Lung microvascular endothelial cell (primary cell): ENCODE measurements at regions not wholly inside any gene's neighbourhood (a gene's known extent, or its start where the extent isn't known, plus 50 kb on each side); places are given as distances from the start of the nearest gene placed in this dataset.

Experiments
- DNase-seq, 2 donors: peaks; one replicate each; pipeline versions ENCODE4 v3.0.0 to v3.0.0-alpha.2; 2010; ENCODE audit warnings: low read depth in 2 of 2

DNA sequence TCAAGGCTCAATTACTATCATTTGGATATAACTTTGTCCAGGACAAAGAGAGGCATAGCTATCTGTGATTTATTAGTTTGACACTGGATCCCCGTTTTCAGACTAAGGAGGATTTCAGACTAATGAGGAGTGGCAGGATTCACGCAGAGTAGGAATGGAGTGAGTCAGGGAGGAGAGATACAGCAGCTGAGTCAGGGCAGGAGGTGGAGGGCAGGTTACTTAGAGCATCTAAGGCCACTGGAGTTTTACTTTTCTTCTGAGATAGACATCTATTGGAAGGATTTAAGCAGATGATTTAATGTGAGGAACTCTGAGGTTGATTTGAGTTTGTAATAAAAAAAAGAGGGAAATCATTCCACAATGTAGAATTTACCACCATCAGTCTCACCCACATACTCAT lies 110.6 kb downstream of the RPIA start:
- DNase-seq = peak in 1 of 2 donors; percentile 17

DNA sequence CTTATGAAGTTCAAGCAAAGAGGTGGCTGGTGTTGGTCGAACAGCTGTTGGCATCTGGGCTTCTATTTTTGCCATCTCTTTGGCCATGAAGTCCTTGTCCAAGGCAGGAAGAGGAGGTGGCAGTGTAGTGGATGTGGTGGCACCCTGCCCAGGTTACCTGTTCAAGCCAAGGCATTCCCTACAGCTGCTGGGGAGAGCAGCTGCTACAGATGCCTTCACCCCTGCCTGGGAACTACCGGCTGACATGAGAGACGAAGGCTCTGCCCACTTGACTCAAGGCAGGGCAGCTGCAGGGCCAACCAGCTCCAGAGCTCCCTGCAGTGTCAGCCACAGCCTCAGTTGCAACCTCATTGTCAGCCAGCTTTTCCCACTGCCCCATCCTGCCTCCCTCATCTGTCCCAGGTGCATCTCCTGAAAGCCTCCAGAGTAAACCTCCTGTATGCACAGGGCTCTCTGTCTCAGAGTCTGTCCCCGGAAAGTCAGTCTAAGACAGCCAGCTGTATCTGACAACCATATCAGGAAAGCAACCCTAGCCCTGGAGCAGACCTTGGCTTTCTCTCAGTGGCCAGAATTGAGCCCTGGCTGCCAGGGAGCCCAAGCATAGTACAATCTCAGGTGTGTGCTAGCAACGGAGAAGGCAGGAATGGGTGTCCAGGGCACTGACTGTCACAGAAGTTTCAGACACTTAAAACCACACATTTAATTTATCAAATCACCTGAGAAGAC lies 115.9 kb downstream of the RPIA start:
- no peak for DNase-seq

DNA sequence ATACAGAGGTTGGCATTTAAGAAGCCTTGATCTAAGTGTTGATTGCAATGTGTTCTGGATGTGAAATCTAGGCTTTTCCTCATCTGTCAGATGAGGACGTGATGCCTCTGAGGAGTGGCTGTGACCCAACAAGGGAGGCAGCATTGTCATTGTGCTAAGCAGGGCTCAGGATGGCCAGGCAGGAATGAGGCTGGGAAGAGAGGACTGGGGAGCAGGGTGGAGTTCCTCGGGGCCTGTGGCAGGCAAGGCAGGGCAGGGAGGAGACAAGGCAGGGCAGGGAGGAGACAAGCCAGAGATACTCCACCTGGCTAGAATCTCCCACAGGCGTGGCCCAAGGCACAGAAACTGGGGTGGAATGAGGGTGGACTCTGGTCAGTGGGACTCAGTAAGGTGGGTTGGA lies 116.6 kb downstream of the RPIA start:
- DNase-seq = no peak

DNA sequence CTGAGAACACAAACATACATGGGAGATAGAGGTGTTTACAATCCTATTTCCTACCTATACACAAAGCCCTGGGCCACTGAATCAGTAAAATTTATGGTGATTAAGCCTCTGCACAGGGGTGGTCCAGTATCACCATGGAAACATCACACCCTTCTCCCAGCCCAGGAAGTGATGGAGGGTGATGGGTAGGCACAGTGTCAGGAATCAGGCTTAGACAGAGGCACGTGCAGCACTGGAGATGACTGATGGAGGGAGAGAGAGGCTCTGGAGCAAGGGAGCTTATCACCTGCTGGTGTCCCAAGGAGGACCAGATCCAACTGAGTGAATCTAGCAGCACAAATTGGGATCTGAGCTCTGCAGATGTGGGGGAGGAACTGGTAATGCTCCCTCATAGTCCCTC lies 117.2 kb downstream of the RPIA start:
- DNase-seq = peak in 1 of 2 donors; percentile 6

DNA sequence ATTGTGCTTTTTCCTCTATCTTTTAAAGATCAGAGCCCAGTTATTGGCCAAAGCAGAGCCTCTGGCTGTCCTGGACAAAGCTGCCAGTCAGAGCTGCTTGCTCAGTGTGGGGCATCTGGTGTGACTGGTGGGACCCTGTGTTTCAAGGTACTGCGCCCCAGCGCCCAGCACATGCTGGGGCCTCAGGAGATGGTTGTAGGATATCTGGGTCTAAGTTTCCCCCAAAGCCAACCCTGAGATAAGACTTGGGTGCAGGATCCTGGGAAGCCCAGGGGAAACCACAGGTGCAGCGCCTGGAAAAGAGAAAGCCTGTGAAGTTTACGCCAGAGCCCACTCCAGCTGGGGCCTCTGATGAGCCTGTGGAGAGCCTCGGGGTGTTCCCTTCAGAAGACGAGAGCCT lies 117.7 kb downstream of the RPIA start:
- DNase-seq = no peak

DNA sequence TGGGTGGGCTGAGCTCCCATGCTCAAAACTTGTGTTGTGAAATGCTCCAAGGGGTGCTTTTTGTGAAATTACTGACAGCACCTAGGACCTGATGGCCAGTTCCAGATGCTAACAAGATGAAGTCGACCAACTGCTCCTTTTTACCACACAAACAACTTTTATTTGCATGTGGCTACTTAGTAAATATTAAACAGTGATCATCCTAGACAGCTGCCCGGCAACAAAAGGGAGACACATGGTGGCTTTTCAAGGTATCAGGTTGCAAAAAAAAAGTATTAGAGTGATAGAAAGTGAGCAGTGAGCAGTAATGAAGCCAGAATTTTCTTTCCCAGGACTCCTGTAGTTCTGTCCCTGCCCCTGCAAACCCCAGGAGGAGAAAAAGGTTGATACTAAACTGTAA lies 118.5 kb downstream of the RPIA start:
- DNase-seq = no peak

DNA sequence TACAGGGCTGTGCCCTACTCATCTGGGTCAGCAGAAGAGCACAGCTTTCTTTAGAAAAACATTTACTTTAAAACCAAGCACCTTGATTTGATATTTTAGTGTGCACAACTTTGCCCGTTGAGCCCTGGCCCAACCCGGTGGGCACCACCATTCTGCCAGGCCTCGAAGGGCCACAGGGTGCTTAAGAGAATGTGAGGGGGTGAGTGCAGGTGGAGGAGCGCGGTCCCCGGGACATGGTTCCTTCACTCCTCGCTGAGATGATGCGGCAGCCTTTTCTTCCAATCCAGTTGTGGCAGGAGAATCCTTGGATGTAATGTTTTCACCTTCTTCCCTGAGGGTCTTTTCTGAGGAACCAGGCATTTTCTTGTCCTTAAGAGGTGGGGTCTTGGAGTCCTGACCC lies 119.0 kb downstream of the RPIA start:
- no peak for DNase-seq

DNA sequence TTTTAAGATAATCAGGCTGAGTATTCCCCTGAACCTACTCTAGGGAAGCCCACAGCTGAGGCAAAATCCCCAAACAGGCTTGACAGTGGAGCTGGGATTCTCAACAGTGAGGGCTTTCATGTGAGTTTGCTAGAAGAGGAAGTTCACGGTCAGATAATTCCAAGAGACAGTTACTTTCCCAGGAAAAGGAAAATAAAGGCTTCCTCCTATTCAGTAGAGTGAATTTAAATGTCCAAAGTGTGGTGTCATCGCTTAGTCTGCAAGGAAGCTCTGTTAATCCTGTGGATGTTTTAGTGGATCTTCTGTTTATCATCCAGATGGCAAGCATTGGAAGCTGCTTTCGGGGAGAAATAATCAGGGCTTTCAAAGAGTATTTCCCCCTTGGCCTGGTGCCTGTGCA lies 119.8 kb downstream of the RPIA start:
- peak; percentile 46 to 78 for DNase-seq

DNA sequence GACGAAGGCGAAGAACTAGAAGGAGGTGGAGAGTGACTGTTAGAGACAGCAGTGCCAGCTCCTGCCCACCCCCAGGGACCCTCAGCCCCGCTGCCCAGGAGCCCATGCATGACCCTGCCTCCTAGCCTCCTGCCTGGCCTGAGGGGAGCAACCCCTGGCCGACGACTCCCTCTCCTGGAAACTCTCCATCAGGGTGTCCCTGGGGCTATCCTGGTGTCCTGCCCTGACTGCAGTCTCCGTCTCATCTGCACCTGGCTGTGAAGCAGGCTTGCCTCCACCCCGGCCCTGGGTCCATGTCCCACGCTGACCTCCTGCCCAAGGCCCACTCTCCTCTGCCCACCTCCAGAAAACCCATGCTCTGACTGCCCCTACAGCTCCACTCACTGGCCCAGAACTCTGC lies 120.2 kb downstream of the RPIA start:
- no peak for DNase-seq

DNA sequence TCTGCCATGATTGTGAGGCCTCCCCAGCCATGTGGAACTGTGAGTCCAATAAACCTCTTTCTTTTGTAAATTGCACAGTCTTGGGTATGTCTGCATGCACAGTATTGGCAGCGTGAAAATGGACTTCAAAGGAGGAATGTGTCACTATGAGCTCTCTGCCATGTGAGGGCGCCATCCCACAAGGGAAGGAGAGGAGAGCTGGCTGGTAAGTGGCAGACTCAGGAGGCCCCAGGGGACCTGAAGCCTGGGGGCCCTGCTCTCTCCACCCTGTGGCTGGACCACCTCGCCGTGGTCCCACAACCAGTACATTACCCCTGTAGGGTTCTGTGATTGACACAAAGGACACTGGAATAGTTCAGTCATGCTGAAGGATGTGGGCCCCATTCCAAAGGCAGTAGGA lies 122.1 kb downstream of the RPIA start:
- DNase-seq = peak; percentile 66 to 71

DNA sequence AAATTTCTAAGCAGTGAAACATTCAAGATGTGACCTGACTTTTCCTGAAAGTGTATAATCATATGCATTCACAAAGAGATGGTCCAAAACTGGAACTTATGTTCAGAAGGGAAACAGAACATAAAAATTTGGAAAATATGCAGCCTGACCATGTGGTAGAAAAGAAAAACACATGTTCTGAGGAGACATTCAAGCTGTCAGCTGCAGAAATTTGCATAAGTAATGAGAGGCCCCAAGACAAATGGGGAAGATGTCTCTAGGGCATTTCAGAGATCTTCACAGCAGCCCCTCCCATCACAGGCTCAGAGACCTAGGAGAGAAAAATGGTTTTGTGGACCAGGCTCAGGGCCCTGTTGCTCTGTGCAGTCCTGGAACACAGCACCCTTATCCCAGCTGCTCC lies 123.8 kb downstream of the RPIA start:
- no peak for DNase-seq

DNA sequence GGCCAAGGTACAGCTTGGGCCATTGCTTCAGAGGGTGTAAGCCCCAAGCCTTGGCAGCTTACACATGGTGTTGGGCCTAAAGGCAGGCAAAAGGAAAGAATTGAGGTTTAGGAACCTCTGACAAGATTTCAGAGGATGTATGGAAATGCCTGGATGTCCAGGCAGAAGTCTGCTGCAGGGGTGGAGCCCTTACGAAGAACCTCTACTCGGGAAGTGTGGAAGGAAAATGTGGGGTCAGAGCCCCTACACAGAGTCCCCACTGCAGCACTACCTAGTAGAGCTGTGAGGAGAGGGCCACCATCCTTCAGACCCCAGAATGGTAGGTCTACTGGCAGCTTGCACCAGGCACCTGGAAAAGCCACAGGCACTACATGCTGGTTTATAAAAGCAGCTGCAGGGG lies 124.2 kb downstream of the RPIA start:
- no peak for DNase-seq

DNA sequence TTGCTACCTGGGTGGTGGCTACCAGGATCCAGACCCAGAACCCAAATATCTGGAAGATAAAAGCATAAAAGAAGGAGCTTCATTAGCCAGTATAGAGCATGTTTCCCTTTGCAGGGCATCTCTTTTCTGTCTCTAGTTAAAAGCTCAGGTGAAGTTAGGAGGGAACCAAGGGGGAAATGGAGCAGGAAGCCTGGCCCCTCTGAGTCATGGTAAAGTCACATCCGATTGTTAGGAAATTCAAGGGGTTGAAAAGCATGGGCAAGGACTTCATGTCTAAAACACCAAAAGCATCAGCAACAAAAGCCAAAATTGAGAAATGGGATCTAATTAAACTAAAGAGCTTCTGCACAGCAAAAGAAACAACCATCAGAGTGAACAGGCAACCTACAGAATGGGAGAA lies 126.9 kb downstream of the RPIA start:
- peak; percentile 72 to 85 for DNase-seq

DNA sequence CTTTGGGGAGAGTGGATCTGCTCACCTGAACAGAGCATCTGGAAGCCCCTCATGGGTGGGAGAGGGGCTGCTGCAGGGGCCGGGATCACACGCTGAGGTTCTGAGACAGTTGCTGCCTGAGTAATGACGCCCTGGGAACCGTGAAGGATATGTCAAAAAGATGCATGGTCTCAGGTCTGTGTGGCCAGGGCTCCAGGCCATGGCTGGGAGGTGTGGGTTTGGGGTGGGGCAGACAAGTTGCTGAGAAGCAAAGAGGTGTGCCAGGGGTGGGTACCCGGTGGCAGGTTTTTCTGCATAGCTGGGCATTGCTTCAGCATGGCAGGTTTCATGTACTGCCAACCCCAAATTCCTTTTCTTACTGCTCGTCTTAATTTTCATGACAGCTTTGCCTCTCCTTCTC lies 133.5 kb downstream of the RPIA start:
- no peak for DNase-seq

DNA sequence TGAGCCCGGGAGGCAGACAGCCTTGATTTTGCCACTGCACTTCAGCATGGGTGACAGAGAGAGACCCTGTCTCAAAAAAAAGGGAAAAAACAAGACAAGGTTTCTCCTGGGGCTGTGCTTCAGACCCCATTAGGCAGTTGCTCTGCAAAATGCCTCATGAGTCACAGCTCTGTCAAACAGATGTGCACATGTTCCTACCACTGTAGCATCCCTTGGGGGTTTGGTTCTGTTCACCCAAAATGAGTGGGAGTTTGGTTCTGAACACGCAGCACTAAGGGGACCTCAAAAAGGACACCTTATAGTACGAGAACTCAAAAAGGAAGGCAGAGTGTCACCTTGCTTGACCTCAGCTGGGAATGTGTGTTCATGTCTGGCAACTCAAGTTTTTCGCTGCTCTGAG lies 134.9 kb downstream of the RPIA start:
- DNase-seq = no peak

DNA sequence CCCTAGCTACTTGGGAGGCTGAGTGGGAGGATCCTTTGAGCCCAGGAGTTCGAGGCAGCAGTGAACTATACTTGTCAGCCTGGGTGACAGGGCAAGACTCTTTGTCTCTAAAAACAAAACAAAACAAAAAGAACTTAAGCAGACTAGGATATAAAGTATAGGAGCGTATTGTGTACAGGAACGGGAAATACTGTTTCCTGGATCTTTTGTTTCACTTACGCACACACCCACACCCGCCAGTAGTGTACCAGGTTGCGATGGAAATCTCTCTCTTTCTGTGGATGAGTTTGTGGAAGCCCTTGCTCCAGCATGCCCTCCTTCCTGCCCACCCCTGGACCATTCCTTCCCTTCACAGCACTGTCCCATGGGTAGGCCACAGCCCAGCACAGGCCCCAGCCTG lies 136.3 kb downstream of the RPIA start:
- peak; percentile 84 to 88 for DNase-seq

DNA sequence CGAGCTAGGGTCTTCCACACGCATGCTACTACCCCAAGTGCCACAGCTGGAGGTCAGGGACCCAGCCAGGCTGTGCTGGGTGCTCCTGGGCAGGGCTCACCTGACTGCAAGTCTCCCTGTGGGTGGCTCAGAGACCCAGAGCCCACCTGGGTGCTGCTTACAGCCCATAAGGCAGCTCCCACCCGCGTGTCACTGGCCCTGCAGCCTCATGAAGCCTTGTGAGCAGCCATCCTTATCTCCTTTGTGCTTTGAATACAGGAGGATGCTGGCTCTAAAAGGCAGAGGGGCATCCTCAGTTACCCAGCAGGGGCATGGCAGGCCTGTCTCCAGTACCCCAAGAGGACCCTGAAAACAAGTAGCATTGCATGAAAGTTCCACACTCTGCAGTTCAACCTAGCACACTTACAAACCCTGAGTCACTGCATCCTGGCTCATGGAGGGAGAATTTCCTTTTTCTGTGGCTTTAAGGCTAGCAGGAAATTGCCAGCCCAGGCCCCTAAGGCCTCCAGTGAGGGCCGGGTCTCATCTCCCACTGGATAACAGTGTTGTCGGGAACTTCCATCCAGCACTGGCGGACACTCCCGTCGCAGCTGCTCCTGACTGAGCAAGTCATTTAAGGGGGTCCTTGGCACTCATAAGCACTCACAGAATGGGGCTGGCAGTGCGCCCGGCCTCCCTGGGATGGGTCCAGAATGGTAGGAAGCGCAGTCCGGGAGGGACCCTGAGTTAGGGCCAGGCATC lies 137.1 kb downstream of the RPIA start:
- peak; percentile 86 to 89 for DNase-seq

DNA sequence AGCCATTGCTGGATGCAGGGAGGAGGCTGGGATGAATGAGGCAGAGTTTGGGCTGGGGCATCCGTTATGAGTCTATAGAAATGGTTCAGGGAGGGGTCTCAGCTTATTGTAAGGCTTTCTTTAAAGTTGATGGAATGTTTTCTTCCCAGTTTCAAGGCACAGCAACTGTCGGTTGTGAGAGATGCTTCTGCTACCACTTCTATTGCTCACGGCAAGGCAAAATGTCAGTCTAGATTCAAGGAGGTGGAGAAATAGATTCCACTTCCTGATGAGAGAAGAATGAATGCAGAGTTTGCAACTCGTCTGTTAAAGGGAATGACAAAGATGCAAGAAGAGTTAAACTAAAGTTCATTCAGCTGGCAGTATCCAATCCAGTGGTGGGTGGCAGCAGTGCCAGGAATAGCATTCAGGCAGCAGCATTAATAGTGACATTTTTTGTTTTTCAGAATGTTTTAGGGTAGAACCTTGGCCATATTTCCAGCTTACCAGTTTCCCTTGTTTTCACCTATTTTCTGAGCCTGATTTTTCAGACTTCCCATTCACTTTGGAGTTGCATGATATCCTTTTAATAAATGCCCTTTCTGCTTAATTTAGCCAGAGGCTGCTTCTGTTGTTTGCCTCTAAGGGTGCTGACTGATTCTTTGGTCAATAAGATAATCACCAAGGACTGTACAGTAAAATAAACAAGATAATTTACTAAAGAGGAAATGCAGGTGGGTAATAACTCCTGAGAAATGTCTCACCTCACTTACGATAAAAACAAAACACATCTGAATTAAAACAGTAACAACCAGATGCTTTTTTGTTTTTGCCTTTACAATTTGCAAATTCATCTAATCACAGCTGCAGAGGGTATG lies 138.4 kb downstream of the RPIA start:
- DNase-seq = no peak

DNA sequence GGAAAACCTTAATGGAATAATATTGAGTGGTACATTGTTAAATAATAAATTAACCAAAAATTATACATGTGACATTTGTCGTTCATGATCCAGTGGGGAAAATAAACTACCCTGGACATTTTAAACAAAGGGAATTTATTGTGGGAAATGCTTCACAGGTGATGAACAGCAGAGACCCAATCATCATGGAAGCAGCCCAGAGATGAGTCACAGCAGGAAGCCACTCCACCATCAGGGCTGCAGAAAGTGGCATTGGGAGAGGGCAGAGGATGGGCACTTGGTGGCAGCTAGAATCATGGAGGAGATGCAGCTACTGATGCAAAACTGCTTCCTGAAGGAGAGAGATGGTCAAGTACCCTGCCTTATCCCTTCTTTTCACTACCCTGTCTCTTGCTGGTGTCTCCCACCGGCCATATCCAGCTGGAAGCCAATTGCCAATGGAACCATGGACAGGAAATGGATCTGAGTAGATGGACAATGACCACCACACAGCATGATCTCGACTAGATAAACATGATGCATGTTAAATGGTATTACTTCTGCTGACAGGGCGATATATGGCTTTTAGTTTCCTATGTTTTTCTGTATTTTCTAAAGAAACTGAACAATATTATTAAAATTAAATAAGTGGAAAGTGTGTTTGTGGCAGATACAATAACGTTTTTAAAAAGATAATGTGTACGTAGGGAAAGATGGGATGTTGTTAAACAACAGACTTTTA lies 139.8 kb downstream of the RPIA start:
- peak in 1 of 2 donors; percentile 22 for DNase-seq

DNA sequence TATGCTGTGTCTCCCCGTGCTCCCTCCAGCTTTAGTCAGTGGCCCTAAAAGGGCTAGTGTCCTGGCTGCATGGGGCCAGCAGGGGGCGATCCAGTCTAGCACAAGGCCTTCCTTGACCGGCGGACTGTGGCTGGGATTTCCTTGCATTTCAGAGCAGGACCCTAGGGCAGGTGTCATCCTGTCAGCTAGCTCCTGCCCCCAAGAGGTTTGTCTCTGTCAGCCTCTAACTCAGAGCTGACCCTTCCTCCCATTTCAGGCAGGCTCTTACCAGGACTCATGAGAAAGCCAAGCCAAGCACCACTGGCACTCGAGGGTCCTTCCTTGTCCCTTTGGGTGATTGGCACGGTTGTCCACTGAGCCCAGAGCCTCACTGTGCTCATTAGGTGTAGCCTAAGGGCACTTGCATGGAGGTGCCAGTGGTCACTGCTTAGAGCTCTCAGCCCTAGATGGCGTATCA lies 140.3 kb downstream of the RPIA start:
- DNase-seq = peak; percentile 30 to 51

DNA sequence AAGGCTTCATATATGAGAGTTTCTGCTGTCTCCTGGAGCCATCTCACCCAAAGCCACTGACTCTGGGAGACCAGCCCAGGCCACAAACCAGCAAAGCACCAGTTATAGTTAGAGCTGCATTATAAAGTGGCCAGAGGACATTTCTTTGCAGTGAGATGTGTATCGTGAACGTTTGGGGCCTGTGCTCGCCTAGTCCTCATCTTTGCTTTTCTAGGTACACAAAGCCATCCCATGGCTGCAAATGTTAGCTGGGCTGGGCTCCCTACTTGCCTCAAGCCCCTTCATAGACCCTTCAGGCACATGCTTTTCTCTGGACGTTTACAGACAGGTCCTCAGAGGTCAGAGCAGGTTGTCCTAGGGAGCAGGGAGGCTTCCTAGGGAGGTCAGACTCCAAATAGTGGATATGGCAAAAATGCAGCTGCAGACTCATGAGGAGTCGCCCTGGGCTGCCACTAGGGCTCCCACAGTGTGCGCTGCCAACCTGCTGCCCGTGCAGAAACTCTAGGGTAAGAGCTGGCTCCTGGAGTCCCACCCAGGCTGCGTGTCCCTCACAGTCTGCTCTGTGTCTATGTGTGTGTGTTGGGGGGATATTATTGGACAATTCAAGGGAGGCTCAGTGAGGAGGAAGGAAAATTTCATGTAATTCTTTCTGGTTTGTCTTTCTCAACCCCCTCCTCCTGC lies 141.0 kb downstream of the RPIA start:
- no peak for DNase-seq
